ENCODE measurements at regions not wholly inside any gene's neighbourhood (a gene's known extent, or its start where the extent isn't known, plus 50 kb on each side); places are given as distances from the start of the nearest gene placed in this dataset.

DNA sequence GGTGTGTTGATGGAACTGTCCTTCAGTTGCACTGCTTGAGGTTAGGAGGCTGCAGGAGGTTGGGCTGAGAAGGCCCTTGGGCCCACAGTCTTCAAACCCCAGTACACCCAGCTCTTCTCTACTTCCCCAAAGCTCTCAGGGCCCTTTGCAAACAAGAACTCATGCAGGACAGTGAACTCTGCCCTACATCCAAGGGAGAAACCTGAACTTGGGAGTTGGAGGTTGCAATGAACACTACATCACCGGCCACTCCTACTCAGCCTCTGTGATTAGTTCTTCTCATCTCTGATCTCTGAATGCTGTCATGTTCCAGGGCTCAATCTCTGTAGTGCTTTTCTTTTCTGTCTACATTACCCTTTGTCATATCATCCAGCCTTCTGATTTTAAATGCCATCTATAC, 148.5 kb upstream of the PDE7B start:
- no peak for TF ChIP-seq SUZ12 (IDR thresholded peaks at IDR 0.05; ENCODE audit: extremely low read depth, insufficient read depth, insufficient read length)
- no peak for TF ChIP-seq ZNF274 (IDR thresholded peaks at IDR 0.05; ENCODE audit: low read depth, low read length)
